HUES48 (cell line): ENCODE measurements at regions not wholly inside any gene's neighbourhood (a gene's known extent, or its start where the extent isn't known, plus 50 kb on each side); places are given as distances from the start of the nearest gene placed in this dataset.

Experiments used
- H3K27ac ChIP-seq: one replicate; pipeline ENCODE4 v1.7.0; 2013; ENCODE audit warnings: low read depth, low read length, inconsistent platforms
- H3K27me3 ChIP-seq: 2 replicates; pipeline ENCODE4 v1.6.1; 2013; ENCODE audit warnings: mild to moderate bottlenecking, low read length; ENCODE audit not compliant: control insufficient read depth, insufficient read depth
- H3K36me3 ChIP-seq: 2 replicates; pipeline ENCODE4 v1.6.1; 2013; ENCODE audit warnings: low read length; ENCODE audit not compliant: control insufficient read depth, insufficient read depth
- H3K4me1 ChIP-seq: 2 replicates; pipeline ENCODE4 v1.6.1; 2013; ENCODE audit warnings: mild to moderate bottlenecking, low read length; ENCODE audit not compliant: control insufficient read depth, insufficient read depth
- H3K4me3 ChIP-seq: 2 replicates; pipeline ENCODE4 v1.5.1; 2013; ENCODE audit warnings: mild to moderate bottlenecking, low read depth, low read length
- H3K9ac ChIP-seq: 2 replicates; pipeline ENCODE4 v1.6.1; 2013; ENCODE audit warnings: mild to moderate bottlenecking, low read depth, low read length, moderate library complexity
- H3K9me3 ChIP-seq: 2 replicates; pipeline ENCODE4 v1.6.1; 2013; ENCODE audit warnings: low read length; ENCODE audit not compliant: control insufficient read depth, insufficient read depth

DNA sequence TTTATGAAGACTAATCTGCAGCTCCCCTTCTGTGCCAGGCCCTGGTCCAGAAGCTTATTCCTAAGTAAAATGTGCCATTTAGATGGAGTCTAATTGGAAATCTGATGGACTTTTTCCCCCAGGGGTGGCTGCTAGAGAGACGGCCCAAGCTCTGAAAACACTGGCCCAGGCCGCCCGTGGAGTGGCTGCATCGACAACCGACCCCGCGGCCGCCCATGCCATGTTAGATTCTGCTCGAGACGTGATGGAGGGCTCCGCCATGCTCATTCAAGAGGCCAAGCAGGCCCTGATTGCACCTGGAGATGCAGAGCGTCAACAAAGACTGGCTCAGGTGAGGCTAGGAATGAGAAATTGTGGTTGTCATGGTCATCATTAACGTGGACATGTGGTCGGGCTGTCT, 305.8 kb upstream of the TPM1 start:
- H3K4me1 ChIP-seq, result peaks cover 12% of the 10 kb centered on the region
- H3K4me3 ChIP-seq, result no peak overlapping the region
- 0 out of 2 replicates have a peak, but pooled peaks cover 5% of the 10 kb centered on the region for H3K36me3 ChIP-seq
- no peaks in the 10 kb centered on the region for H3K9me3 ChIP-seq
- no peaks in the 10 kb centered on the region for H3K27me3 ChIP-seq
- H3K9ac ChIP-seq, result no peak overlapping the region
- H3K27ac ChIP-seq, result no peak overlapping the region

DNA sequence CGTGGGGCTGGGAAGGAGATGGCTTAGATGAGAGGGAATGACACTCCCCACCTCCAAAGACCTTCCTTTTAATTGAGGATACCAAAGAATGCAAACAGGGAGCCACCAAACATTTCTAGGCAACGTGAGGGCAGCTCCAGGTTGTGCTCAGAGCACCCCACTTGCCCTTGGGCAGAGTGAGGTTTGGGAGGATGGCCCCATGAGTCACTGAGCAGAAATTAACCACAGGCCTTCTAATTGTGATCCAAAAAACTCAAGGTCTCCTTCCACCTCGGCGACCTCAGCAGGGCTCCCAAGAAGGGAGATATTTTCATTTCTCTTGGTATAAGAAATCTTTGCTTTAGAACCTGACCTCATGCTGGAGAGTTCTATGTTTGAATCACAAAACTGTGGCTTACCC, 305.0 kb upstream of the TPM1 start:
- Histone ChIP-seq H3K9me3 (no peaks in the 10 kb centered on the region), H3K4me3 (no peak overlapping the region), H3K36me3 (0 out of 2 replicates have a peak, but pooled peaks cover 5% of the 10 kb centered on the region), H3K27ac (no peak overlapping the region), H3K27me3 (no peaks in the 10 kb centered on the region), H3K4me1 (peaks cover 17% of the 10 kb centered on the region), H3K9ac (no peak overlapping the region)

DNA sequence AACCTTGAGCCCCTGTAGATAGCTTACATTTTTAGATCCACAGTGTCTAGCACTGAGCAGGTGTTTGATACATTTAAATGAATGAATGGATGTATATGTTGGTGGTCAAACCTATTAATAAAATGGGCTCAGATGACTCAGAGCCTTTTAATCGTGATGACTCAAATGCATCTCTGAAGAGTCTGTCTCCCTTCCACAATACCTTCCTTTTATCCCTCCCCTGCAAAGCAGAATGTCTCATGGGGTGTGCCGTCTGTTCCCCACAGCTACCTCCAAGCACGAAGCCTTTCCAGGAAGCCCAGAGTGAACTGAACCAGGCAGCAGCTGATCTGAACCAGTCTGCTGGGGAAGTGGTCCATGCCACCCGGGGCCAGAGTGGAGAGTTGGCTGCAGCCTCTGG, 303.5 kb upstream of the TPM1 start:
- Histone ChIP-seq H3K27ac (no peak overlapping the region), H3K4me3 (no peak overlapping the region), H3K4me1 (peaks cover 20% of the 10 kb centered on the region), H3K9me3 (no peaks in the 10 kb centered on the region), H3K9ac (no peak overlapping the region), H3K36me3 (0 out of 2 replicates have a peak, but pooled peaks cover 5% of the 10 kb centered on the region), H3K27me3 (no peaks in the 10 kb centered on the region)

DNA sequence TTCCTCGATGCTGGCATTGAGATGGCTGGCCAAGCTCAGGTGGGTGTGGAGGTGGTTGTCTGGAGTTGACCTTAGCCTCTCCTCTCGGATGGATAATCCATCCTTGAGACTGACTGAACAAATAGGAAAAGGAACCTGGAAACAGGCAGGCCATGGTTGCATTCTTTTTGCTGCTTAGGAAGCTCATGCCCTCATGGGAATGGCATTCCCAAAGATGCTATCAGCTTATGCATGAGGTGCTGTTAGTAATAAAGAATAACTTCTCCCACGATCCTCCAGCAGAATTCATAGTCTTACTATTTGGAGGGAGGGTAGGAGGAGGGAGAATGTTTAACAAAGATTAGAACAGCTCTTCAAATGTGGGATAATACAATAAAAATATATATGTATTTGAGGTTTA, 303.0 kb upstream of the TPM1 start:
- H3K9me3 ChIP-seq, result no peaks in the 10 kb centered on the region
- H3K27me3 ChIP-seq, result no peaks in the 10 kb centered on the region
- no peak overlapping the region for H3K4me3 ChIP-seq
- H3K9ac ChIP-seq, result no peak overlapping the region
- H3K4me1 ChIP-seq, result peaks cover 15% of the 10 kb centered on the region
- 0 out of 2 replicates have a peak, but pooled peaks cover 5% of the 10 kb centered on the region for H3K36me3 ChIP-seq
- H3K27ac ChIP-seq, result no peak overlapping the region

DNA sequence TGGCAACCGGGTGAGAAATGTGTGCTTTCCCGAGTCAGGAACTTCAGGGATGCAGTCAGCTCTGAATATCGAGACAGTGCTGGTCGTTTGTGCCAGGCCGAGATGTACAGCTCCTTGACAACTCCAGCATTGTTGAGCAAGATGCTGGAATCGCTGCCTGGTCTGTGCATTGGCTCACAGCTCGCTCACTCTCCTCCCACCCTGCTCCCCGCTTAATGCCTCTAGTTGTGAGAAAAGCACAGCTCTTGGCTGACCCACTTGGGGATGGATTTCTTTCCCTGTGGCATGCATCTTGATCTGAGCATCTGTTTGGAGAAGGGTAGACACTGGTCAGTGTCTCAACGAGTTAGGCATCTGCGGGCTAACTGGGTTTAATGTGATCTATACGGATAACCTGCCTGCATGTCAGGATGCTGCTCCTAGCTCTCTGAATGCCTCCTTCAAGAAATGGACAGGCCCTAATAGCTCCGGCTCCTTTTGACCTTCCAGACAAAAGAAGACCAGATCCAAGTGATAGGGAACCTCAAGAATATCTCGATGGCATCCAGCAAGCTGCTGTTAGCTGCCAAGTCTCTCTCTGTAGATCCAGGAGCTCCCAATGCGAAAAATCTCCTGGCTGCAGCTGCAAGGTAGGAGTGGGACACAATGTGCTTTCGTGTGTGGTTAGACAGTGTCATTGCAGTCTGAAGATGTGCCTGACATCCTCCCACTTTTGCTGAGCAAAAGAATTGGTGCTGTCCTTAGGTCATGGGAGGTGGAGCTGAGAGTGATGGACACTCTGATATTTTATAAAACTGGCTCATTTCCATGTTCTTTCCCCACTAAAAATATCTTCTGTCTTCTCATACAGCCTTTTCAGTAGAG, 302.2 kb upstream of the TPM1 start:
- Histone ChIP-seq H3K27ac (no peak overlapping the region), H3K9ac (no peak overlapping the region), H3K4me1 (peaks cover 9% of the 10 kb centered on the region), H3K9me3 (no peaks in the 10 kb centered on the region), H3K4me3 (no peak overlapping the region), H3K27me3 (no peaks in the 10 kb centered on the region), H3K36me3 (0 out of 2 replicates have a peak, but pooled peaks cover 5% of the 10 kb centered on the region)

DNA sequence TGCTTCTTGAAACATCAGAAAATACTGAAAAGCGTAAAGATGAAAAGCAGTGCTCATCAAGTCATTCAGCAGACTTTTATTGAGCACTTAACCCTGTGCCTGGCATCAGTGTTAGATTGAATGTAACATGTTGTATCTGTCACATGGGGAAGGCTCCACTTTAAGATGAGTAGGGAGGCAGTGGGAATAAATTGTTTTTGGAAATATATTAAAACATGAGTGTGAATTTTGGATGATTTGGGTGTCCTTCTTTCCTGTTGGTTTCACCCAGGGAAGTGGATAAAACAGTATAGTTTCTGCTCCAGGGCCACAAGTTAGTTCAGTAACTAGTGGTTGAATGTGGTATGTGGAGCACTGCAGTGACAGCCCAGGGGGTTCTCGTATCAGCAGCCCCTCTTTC, 301.4 kb upstream of the TPM1 start:
- Histone ChIP-seq H3K36me3 (0 out of 2 replicates have a peak, but pooled peaks cover 5% of the 10 kb centered on the region), H3K27me3 (no peaks in the 10 kb centered on the region), H3K9ac (no peak overlapping the region), H3K9me3 (no peaks in the 10 kb centered on the region), H3K27ac (no peak overlapping the region), H3K4me1 (peaks cover 9% of the 10 kb centered on the region), H3K4me3 (no peak overlapping the region)

DNA sequence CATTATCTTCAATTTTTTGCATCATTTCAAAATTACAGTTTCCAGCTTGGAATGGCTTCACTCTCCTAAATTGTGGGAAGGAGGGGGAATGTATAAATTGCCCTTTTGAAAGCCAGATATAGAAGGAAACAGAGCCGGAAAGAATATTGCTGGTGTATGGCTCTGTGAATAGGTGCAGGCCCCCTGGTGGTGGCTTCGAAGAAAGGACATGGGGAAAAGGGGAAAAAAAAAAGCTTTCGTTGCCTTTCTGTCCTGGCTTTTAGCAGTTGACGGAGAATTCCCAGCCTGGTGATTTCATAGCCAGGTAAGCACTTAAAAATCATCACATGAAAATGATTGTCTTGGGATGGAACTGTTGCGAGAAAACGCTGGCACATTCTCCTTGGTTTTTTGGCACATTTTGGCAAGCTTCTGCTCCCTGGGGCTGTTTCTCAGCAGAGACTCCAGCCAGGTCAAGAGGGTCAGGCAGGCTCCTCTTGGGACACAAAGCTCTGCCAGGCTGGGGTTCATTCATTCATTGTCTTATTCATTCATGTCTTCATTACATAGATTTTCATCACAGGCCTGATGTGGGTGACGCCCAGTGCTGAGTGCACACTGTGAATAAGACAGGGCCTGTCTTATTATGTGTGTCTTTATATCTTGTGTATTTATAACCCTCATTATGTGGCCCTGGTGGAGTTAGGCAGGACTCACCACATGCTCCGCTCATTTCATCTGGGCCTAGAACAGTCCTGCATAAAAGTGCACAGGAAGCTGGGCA, 300.0 kb upstream of the TPM1 start:
- no peaks in the 10 kb centered on the region for H3K9me3 ChIP-seq
- no peak overlapping the region for H3K9ac ChIP-seq
- 0 out of 2 replicates have a peak, but pooled peaks cover 5% of the 10 kb centered on the region for H3K36me3 ChIP-seq
- H3K27me3 ChIP-seq, result no peaks in the 10 kb centered on the region
- no peak overlapping the region for H3K4me3 ChIP-seq
- H3K27ac ChIP-seq, result no peak overlapping the region
- H3K4me1 ChIP-seq, result peaks cover 9% of the 10 kb centered on the region

DNA sequence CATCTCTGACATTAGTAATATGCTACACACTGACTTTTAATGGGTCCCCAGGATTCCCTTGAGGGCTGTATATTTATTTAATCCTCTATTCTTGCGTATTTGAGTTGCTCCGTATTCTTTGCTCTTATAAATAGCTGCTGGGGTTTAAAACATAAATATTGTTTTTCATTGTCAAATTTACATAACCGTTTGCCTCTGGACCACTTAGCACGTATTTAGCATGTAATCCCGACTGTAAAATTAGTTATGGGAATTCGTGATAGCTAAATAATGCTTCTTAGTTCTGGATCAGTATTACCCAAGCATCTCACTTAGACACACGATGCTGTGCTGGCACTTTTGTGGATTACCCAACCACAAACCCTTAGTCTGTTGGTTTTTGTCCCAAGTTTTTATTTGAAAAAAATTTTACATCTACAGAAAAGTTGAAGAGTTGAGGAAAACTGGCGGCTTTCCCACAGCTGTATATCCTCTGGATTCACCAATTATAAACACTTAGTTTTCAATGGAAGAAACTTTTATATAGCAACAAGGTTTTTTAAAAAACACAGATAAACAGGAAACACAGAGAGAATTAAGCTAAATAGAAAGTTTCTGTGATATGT, 296.8 kb upstream of the TPM1 start:
- Histone ChIP-seq H3K27me3 (no peaks in the 10 kb centered on the region), H3K9me3 (no peaks in the 10 kb centered on the region), H3K4me1 (peaks cover 34% of the 10 kb centered on the region), H3K4me3 (no peak overlapping the region), H3K27ac (no peak overlapping the region), H3K9ac (no peak overlapping the region), H3K36me3 (no peaks in the 10 kb centered on the region)

DNA sequence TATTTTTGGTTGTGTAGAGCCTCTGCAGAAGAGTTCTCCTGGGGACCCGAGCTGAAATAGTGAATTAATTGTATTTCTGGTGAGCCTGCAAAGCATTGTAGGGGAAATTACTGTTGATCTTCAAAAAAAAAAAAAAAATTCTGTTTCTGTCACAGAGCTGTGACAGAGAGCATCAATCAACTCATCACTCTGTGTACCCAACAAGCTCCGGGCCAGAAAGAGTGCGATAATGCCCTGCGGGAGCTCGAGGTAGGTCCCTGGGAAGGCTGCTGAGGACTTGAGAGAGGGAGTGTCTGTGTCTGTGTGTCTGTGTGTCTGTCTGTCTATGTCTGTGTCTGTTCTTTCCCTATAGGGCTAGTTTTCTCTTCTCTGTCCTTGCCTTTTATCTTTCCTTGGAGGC, 294.4 kb upstream of the TPM1 start:
- H3K4me3 ChIP-seq, result no peak overlapping the region
- H3K4me1 ChIP-seq, result peaks cover 26% of the 10 kb centered on the region
- no peak overlapping the region for H3K9ac ChIP-seq
- H3K27ac ChIP-seq, result no peak overlapping the region
- H3K9me3 ChIP-seq, result no peaks in the 10 kb centered on the region
- H3K36me3 ChIP-seq, result no peaks in the 10 kb centered on the region
- no peaks in the 10 kb centered on the region for H3K27me3 ChIP-seq

DNA sequence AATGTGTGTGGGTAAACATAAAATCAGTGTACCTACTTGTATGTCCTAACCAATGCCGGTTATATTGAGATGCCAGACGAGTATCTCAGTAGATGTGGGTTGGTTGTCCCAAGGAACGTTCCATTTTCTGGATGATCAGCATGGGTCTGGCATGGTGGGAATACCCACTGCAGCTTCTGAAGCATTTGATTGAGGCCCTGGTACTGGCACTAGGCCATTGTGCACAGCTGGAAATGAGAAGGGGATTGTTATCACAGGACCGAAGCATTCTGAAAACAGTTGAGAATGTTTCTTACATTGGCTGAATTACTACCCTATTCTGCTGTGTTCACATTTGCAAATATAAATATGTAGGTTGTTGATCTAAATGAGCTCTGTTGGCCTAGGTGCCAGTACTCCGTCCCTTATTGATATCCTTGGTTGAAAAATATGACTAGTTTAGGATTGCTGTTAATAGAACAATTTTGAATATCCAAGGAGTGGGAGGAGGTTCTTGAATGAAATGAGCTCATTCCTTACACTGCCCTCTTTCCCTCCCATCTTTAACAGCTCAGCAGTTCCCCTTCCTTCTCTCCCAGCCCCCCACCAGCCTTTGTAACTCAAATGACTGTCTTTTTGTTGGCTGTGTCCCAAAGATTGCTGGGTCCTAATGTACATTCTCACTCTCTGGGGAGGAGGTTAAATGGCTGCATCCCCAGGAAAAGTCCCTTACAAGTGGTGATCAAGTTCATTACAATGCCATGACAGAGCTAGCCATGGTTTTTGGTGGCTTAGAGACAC, 293.3 kb upstream of the TPM1 start:
- Histone ChIP-seq H3K4me1 (peaks cover 26% of the 10 kb centered on the region), H3K36me3 (no peaks in the 10 kb centered on the region), H3K4me3 (no peak overlapping the region; the same call in 1 of the 2 replicates), H3K27ac (peak overlapping the region; percentile 38), H3K27me3 (no peaks in the 10 kb centered on the region), H3K9ac (no peak overlapping the region), H3K9me3 (no peaks in the 10 kb centered on the region)
